ENCODE measurements at regions not wholly inside any gene's neighbourhood (a gene's known extent, or its start where the extent isn't known, plus 50 kb on each side); places are given as distances from the start of the nearest gene placed in this dataset.

DNA sequence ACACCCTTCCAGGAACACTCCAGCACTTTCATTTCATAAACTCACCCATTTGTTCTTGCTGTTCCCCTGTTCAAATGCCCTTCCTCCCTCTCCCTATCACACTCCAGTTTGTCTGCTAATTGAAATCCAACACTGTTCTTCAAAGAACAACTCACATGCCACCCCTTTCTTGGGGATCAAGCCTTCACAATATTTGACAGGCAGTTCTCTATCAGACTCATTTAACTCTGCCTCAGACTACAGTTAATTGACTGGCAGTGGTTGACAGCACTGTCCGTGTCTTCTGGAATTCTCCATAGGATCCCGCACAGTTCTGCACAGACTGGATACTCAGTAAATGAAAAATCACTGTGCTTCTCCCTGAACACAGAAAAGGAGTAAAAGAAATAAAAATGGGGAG is 87.8 kb downstream of the PMP22 start:
- no peaks in the 10 kb centered on the region for H3K4me1 Mint-ChIP-seq
- no peaks in the 10 kb centered on the region for H3K9me3 Mint-ChIP-seq
- peaks cover 16% of the 10 kb centered on the region for H3K27me3 Mint-ChIP-seq
- H3K4me3 Mint-ChIP-seq: no peak overlapping the region
- H3K36me3 Mint-ChIP-seq (ENCODE audit: low read depth): no peaks in the 10 kb centered on the region
- H3K27ac Mint-ChIP-seq: no peak overlapping the region
- ATAC-seq (replicated peaks): no peak

DNA sequence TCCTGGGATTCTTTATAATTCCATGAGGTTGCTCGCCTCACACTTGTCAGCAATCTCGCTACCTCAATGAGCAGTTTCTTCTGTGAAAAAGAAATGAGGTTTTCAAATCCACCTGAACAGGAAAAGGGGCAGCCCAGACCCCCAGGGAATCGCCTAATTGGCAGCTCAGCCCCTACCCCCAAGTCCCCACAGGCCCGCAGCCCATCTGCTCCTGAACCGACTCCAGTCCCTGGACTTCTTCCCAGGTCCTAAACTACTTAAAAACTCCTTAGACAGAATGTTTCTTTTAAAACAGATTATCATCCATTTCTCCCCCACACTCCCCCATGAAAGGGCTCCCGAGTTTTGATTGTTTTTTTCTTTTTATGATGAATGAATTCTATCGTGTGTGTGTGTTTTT is 89.8 kb downstream of the PMP22 start:
- Mint-ChIP-seq H3K4me1 (no peaks in the 10 kb centered on the region), H3K36me3 (ENCODE audit: low read depth) (no peaks in the 10 kb centered on the region), H3K27ac (no peak overlapping the region), H3K9me3 (no peaks in the 10 kb centered on the region), H3K4me3 (no peak overlapping the region), H3K27me3 (peaks cover 20% of the 10 kb centered on the region)
- ATAC-seq (replicated peaks): no peak

DNA sequence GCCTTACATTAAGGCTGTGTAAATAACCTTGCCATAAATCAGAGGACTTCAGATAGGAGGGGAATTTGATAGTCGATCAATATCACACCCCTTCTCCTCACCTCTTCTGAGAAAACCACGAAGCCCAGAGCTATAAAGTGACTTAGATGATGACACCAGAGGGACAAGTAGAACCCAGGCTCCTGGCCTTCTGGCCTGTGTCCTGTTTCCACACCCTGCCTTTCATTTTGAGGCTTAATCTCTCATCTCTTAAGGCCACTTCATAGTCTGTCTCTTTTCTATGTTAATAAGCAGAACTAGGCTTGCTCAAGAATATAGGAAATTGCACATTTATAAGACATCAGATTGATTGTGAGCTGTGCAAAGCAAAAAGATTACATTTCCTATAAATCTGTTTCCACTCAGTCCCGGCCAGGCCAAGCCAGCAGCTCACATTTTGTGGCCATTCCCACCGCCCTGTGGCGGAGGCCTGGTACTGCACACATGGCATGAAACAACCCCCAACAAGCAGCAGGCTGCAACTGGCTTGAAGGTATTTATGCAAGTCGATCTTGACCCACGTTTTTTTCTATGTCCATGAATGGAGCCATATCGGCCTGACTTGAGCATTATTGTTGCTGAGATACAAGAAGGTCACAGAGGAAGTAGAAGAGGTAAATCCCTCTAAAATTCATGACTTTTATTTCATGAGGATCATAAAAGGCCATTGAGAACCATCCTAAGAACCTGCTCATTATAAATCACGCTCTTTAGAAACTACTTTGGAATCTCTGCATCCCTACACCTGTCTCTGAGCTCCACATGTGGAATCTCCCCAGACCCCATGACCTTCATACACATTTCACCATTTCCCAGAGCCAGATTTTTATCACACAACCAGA is 93.7 kb downstream of the PMP22 start:
- Mint-ChIP-seq H3K36me3 (ENCODE audit: low read depth) (no peaks in the 10 kb centered on the region), H3K4me1 (no peaks in the 10 kb centered on the region), H3K9me3 (no peaks in the 10 kb centered on the region), H3K4me3 (no peak overlapping the region), H3K27me3 (peaks cover 16% of the 10 kb centered on the region), H3K27ac (no peak overlapping the region)
- peak; percentile 31 for ATAC-seq (replicated peaks)

DNA sequence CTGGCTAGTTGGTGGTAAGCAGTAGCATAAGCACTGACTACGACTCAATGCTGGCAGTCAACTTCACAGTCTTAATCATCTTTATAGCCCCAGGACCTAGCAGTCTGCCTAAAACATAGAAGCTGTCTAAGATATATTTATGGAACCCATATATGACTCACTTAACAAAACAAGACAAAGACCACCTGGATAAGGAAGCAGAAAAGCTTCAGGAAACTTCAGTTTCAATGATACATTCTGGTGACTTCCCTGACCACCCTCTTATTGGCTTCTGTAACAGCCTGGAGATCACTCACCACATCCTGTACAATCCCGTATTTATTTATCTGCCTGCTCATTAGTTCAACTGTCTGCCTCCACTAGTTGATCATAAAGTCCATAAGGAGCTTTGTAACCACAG is 95.5 kb downstream of the PMP22 start:
- H3K4me1 Mint-ChIP-seq: no peaks in the 10 kb centered on the region
- H3K9me3 Mint-ChIP-seq: no peaks in the 10 kb centered on the region
- no peak overlapping the region for H3K27ac Mint-ChIP-seq
- peaks cover 12% of the 10 kb centered on the region for H3K27me3 Mint-ChIP-seq
- no peak overlapping the region for H3K4me3 Mint-ChIP-seq
- H3K36me3 Mint-ChIP-seq (ENCODE audit: low read depth): no peaks in the 10 kb centered on the region
- no peak for ATAC-seq (replicated peaks)

DNA sequence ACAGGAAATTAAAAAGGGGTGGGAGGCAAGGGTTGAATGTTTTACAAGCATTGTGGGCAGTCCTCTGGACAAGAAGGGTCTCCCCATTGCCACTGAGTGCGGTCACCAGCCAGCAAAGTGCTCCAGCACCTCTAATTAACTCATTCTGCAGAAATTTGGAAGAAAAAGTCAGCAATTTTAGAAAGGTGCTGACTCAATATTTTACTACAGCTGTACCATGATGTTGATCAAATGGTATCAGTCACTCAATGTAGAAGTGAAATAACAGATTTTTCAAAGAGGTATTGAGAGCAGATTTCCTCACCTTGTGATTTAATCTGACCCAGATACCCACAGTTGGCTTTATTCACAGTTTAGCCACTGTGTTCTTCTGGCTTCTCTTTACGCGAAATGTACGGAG is 96.7 kb downstream of the PMP22 start:
- ATAC-seq (replicated peaks): no peak
- no peaks in the 10 kb centered on the region for H3K36me3 Mint-ChIP-seq (ENCODE audit: low read depth)
- H3K4me1 Mint-ChIP-seq: no peaks in the 10 kb centered on the region
- H3K4me3 Mint-ChIP-seq: no peak overlapping the region
- no peak overlapping the region for H3K27ac Mint-ChIP-seq
- no peaks in the 10 kb centered on the region for H3K9me3 Mint-ChIP-seq
- peaks cover 18% of the 10 kb centered on the region for H3K27me3 Mint-ChIP-seq

DNA sequence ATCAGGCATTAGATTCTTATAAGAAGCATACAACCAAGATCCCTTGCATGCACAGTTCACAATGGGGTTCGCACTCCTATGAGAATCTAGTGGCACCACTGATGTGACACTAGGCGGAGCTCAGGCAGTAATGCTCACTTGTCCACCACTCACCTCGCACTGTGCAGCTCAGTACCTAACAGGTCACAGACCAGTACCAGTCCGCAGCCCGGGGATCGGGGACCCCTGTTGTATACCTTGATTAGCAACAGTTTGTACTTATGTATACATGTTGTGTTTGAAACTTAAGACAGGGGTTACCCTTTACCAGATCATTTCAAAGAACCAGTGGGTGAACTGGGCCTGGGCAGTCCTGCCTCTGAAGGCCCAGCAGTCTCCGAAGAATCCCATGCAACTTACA is 103.7 kb downstream of the PMP22 start:
- Mint-ChIP-seq H3K4me1 (peaks cover 3% of the 10 kb centered on the region), H3K27me3 (peaks cover 33% of the 10 kb centered on the region), H3K27ac (no peak overlapping the region), H3K9me3 (no peaks in the 10 kb centered on the region), H3K36me3 (ENCODE audit: low read depth) (no peaks in the 10 kb centered on the region), H3K4me3 (no peak overlapping the region)
- no peak for ATAC-seq (replicated peaks)

DNA sequence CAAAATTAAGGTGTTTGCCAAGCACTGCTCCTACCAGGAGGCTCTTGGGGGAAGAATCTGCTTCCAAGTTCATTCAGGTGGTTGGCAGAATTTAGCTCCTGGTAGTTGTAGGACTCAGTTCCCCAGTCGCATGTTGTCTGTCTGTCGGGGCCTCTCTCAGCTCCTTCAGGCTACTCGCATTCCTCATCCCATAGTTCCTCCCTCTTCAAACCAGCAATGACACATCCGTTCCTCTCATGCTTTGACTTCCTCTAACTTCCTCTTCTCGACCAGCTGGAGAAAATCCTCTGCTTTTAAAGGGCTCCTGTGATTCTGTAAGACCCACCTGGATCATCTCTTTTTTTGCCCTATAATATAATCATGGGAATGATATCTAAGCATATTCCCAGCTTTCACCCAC is 108.1 kb downstream of the PMP22 start:
- no peak for ATAC-seq (replicated peaks)
- Mint-ChIP-seq H3K9me3 (no peaks in the 10 kb centered on the region), H3K36me3 (ENCODE audit: low read depth) (no peaks in the 10 kb centered on the region), H3K27ac (no peak overlapping the region), H3K4me3 (no peak overlapping the region), H3K4me1 (peaks cover 3% of the 10 kb centered on the region), H3K27me3 (peaks cover 32% of the 10 kb centered on the region)

DNA sequence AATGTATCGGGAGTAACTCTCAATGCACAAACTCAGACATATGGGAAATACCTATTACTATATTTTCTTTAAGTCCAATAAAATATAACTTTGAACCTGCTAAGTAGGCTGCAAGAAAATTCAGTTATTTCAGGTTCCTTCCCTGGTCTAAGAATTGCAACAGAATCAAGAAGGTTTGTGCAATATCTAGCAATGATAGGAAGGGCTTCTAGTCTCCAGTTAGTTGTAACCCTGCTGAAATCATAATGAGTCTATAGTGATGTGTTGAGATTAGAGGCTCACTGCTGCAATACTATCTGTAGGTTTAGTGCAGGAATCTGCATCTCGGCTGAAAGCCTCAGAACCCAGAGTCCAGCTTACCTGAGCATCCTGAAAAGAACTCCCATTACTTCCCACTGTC is 110.5 kb downstream of the PMP22 start:
- Mint-ChIP-seq H3K27ac (no peak overlapping the region), H3K4me1 (peaks cover 3% of the 10 kb centered on the region), H3K36me3 (ENCODE audit: low read depth) (no peaks in the 10 kb centered on the region), H3K4me3 (no peak overlapping the region), H3K27me3 (peaks cover 29% of the 10 kb centered on the region), H3K9me3 (no peaks in the 10 kb centered on the region)
- no peak for ATAC-seq (replicated peaks)

DNA sequence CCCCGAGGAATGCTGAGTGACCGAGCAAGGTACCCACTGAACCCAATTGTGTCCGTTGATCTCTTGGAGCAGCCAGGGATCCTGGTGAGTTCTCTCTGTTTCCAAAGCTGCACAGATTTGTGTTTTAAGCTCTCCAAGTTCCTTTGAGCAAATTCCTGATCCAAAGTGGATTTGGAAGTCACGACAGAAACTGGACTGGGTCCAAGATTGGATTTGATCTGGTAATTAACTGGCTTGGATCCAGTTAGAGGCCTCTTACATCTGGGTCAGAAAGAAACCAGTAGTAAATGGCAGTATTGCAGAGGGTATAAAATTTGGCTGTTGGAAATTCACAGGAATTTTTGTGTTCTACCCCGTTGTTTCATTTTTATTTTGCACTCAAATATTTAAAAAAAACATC is 119.5 kb downstream of the PMP22 start:
- Mint-ChIP-seq H3K36me3 (ENCODE audit: low read depth) (no peaks in the 10 kb centered on the region), H3K27ac (no peak overlapping the region), H3K9me3 (peaks cover 6% of the 10 kb centered on the region), H3K4me1 (peaks cover 6% of the 10 kb centered on the region), H3K4me3 (no peak overlapping the region), H3K27me3 (peaks cover 18% of the 10 kb centered on the region)
- no peak for ATAC-seq (replicated peaks)

DNA sequence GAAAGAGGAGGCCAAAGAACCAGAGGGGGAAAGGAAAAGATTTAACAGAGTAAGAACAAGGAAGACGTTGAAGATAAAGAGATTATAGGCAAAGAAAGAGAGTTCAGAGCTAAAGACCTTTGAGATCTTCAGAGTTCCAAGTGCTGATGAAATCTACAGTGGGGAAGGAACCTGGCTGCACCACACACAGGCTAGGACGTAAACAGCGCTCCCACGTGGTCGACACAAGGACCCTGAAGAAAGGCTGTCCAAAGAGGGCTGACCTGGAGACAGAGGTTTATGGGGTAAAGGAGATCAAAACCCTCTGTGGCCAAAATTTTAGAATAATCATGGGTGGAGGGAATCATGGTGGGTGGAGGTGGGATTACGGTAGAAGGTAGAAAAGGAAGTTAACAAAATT is 121.6 kb downstream of the PMP22 start:
- Mint-ChIP-seq H3K27ac (no peak overlapping the region), H3K4me3 (no peak overlapping the region), H3K4me1 (peaks cover 6% of the 10 kb centered on the region), H3K27me3 (peaks cover 23% of the 10 kb centered on the region), H3K36me3 (ENCODE audit: low read depth) (no peaks in the 10 kb centered on the region), H3K9me3 (peaks cover 6% of the 10 kb centered on the region)
- no peak for ATAC-seq (replicated peaks)

DNA sequence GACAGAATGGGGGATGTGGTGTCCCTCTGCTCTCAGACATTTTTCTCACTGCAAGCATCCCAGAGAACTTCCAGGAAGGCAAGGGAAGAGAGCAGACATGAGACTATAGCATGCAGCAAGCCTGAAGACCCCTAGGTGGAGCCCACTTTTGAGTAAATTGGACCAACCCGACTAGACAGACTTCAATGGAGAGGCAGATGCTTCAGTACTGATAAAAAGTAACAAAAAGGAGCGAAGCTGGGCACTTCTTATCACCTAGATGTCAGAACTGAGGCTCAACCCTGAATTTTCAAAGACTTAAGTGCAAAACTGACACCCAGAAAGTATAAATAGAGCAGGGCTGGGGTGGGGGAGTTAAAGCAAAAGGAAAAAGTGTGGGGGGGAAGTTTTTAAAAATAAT is 130.8 kb downstream of the PMP22 start:
- Mint-ChIP-seq H3K4me3 (no peak overlapping the region), H3K4me1 (no peaks in the 10 kb centered on the region), H3K27me3 (peaks cover 15% of the 10 kb centered on the region), H3K36me3 (ENCODE audit: low read depth) (no peaks in the 10 kb centered on the region), H3K27ac (no peak overlapping the region), H3K9me3 (peaks cover 7% of the 10 kb centered on the region)
- ATAC-seq (replicated peaks): no peak

DNA sequence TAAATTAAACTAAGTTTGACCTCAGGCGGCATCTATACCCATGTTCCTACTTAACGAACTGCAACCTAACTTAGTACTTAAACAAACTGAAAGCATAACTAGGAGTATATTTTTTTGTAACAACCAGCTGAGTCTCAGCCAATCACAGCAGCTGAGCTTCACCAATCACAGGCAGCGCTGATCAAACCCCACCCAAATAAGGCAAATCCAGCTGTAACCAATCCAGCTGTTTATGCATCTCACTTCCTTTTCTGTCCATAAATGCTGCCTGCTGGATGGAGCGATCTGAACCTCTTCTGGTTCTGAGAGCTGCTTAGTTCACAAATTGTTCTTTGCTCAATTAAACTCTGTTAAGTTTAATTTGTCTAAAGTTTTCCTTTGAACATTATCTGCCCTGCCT is 131.3 kb downstream of the PMP22 start:
- ATAC-seq (replicated peaks): no peak
- H3K27ac Mint-ChIP-seq: no peak overlapping the region
- H3K4me3 Mint-ChIP-seq: no peak overlapping the region
- H3K36me3 Mint-ChIP-seq (ENCODE audit: low read depth): no peaks in the 10 kb centered on the region
- H3K27me3 Mint-ChIP-seq: peaks cover 15% of the 10 kb centered on the region
- H3K9me3 Mint-ChIP-seq: peaks cover 7% of the 10 kb centered on the region
- no peaks in the 10 kb centered on the region for H3K4me1 Mint-ChIP-seq

DNA sequence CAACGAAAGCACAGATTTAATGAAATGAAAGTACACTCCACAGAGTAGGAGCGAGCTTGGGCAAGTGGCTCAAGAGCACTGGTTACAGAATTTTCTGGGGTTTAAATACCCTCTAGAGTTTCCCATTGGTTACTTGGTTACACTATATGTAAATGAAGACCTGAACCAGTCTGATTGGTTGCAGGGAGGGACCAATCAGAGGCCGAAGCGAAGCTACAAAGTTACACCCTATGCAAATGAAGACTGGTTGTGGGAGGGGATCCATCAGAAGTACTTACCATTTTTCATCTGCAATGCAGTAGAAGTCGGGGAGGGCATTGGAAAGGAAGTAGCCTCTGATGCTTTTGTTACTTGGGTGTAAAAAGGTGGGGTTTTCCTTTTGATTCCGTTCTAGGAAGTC is 132.0 kb downstream of the PMP22 start:
- no peaks in the 10 kb centered on the region for H3K4me1 Mint-ChIP-seq
- ATAC-seq (replicated peaks): no peak

DNA sequence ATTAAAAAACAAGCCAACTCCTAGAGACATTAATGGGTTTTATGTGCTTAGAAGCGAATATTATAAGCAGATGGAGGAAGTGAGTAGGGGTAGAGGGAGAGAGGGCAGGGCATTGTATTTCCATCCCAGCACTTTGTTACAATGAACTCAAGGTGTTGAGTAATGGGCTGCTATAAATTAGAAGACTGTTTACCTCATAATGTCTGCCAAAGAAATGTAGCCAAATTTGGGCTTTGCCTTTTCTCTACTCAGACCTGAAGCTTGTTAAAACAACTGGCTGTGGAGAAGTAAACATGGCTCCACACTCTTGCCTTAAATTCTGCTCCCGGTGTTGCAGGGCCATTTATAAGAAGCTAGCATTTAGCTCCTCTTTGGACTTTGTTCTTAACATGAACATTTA is 134.7 kb downstream of the PMP22 start:
- ATAC-seq (replicated peaks): no peak
- Mint-ChIP-seq H3K27me3 (peaks cover 20% of the 10 kb centered on the region), H3K4me1 (no peaks in the 10 kb centered on the region), H3K36me3 (ENCODE audit: low read depth) (no peaks in the 10 kb centered on the region), H3K27ac (no peak overlapping the region), H3K9me3 (peaks cover 7% of the 10 kb centered on the region), H3K4me3 (no peak overlapping the region)

More for the DNA sequence above, 132.0 kb downstream of the PMP22 start:
- Mint-ChIP-seq H3K27ac (no peak overlapping the region), H3K4me3 (no peak overlapping the region), H3K36me3 (ENCODE audit: low read depth) (no peaks in the 10 kb centered on the region), H3K27me3 (peaks cover 15% of the 10 kb centered on the region), H3K9me3 (peaks cover 7% of the 10 kb centered on the region)

DNA sequence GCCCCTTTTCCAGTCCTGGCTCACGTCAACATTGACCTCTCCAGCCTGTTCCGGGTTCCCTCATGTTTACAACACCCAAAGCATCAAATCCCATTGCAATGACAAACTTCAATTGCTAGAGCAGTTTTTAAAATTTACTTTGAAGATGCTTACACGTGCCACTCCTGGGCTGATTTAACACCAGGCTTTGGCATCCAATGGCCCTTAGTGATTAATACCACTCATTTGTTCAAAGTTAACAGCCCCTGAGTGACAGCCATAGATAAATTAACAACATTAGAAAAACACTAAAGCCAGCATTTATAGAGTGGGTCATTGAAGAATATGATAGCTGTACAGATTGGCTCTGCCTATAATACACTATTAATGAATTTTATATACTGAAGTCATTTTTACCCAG is 135.1 kb downstream of the PMP22 start:
- Mint-ChIP-seq H3K4me3 (no peak overlapping the region), H3K36me3 (ENCODE audit: low read depth) (no peaks in the 10 kb centered on the region), H3K27ac (no peak overlapping the region), H3K27me3 (peaks cover 19% of the 10 kb centered on the region), H3K4me1 (no peaks in the 10 kb centered on the region), H3K9me3 (peaks cover 4% of the 10 kb centered on the region)
- no peak for ATAC-seq (replicated peaks)

DNA sequence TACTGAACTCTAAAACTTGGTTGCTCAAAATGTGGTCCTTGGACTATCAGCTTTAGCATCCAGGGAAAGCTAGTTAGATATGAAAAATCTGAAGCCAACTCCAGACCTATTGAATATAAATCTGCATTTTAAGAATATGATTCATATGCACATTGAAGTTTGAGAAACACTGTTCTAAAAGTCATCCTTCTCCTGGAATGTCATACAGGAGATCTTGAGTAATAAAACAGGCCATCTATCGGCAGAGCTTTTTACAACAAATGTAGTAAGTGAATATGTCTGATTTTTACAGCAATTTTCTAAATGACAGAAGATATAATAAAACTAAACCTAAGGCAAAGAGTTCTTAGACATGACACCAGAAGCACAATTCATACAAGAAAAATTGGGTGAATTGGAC is 140.4 kb downstream of the PMP22 start:
- Mint-ChIP-seq H3K27me3 (peaks cover 31% of the 10 kb centered on the region), H3K4me3 (no peak overlapping the region), H3K4me1 (no peaks in the 10 kb centered on the region), H3K27ac (no peak overlapping the region), H3K36me3 (ENCODE audit: low read depth) (no peaks in the 10 kb centered on the region), H3K9me3 (no peaks in the 10 kb centered on the region)
- no peak for ATAC-seq (replicated peaks)
